Thyroid gland (tissue), 4 donors: ENCODE measurements at regions not wholly inside any gene's neighbourhood (a gene's known extent, or its start where the extent isn't known, plus 50 kb on each side); places are given as distances from the start of the nearest gene placed in this dataset.

ENCODE experiments used
- CTCF ChIP-seq, 6 experiments: fragments of 200-600 bp in 3 of 6; fragments of 450-650 bp in 3 of 6; sonication (generic) in 3 of 6; IDR thresholded peaks; one replicate each; pipeline ENCODE4 v1.5.1; 2016 to 2019; ENCODE audit warnings: antibody characterized with exemption in 6 of 6, mild to moderate bottlenecking in 2 of 6, inconsistent platforms in 1 of 6, moderate library complexity in 1 of 6
- POLR2A ChIP-seq, 2 donors: fragments of 450-650 bp; IDR thresholded peaks; one replicate each; pipeline ENCODE4 v1.6.1; 2017; ENCODE audit warnings: antibody characterized with exemption in 2 of 2, mild to moderate bottlenecking in 2 of 2, moderate library complexity in 1 of 2

- TF ChIP-seq CTCF (IDR thresholded peaks at IDR 0.05) (no peak), POLR2A (IDR thresholded peaks at IDR 0.05) (no peak)
Measured at GRCh38 chr6:104326173-104327001, 533.3 kb downstream of the HACE1 start.
